Glomerular visceral epithelial cell (primary cell): ENCODE measurements at regions not wholly inside any gene's neighbourhood (a gene's known extent, or its start where the extent isn't known, plus 50 kb on each side); places are given as distances from the start of the nearest gene placed in this dataset.

Experiments
- DNase-seq: peaks from one replicate; pipeline ENCODE4 v3.0.0-alpha.2; 2016; ENCODE audit errors: extremely low spot score

DNA sequence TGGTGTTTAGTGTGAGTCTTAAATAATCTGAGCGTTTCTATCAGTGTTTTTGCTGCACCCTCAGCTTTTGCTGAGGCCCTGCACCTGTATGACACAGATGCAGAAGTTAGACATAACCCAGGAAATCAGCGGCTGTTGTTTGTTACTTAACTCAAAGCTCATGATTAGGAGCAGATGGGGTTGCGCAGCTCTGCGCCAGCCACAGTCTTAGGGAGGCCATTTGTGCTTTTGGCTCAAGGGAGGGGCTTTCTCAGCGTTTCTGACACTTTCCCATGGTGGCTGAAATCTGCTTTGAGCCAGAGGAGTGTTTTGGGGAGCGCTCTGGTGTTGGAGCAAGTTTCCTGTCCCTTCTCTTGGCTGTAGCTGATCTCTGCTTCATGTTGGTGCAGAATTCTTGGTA lies 433.8 kb downstream of the NAF1 start:
- DNase-seq, result no peak

- no peak for DNase-seq
Measured at GRCh38 chr4:162727766-162728165, 438.9 kb downstream of the NAF1 start.

GRCh38 chr4:162727232-162727631 lies 439.5 kb downstream of the NAF1 start:
- DNase-seq, result no peak

- DNase-seq, result no peak
Measured at GRCh38 chr4:162715401-162715800, 451.3 kb downstream of the NAF1 start.

DNA sequence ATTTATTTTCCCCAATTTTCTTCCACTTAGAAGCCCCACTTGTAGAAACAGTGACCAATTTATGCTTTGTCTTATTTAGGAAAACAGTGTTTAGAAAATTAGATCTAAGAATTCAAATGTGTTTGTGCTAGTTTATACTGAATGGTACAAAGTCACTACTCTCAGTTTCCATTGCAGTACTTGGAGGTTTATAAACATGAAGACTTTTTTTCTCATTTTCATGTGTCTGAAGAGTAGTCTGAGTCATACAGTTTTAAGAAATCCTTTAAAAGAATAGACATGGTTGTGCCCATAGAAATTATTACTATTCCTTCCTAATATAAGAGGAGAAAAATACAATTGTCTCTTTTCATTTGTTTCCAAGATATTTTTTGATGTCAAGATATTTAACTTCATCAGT lies 458.7 kb downstream of the NAF1 start:
- DNase-seq, result no peak

DNA sequence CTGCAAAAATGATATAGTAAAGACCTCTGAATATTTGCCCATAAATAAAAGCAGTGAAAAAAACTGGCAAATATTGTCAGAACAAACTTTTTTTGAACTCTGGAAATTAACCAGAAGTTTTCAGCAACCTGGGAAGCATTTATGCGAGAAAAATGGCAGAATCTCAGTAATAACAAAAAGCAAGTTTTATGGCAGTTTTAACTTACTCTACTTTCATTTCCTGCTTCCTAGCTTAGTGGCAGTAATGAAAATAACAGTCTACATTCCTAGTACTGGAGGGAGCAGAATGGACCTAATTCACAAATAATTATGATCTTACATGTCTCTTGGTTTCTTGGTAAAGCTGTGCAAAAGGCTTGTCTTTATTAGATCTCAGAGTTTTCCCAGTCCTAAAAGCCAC lies 460.1 kb downstream of the NAF1 start:
- DNase-seq, result no peak

GRCh38 chr4:162706051-162706450 lies 460.6 kb downstream of the NAF1 start:
- no peak for DNase-seq

DNA sequence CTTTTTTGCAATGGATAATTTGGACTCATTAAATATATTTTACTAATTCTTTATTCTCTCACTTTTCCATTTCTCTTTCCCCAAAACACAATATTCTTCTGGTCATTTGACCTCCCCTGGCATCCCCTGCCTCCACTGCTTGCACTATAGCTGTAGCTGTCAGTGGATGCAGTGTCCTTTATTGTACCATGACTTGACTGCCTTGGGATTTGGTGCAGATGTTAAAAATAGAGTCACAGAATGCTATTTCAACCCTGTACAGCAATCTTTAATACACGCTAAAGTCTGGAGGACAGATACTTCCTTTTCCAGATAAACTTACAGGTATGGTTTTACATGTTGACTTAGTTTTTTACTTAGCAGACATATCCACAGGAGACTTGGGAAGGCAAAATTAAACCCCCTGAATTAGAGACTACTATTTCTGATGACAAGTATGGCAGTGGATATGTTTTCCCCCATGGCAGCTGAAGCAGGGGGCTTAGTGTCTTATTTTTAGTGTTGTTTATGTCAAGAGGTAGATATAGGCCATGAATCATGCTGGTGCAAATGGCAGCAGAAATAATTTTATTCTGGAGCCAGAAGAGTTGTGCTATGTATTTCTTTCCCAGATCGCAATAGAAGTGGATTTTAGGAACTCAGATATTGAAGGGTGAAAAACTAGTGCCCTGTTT lies 461.4 kb downstream of the NAF1 start:
- no peak for DNase-seq

DNA sequence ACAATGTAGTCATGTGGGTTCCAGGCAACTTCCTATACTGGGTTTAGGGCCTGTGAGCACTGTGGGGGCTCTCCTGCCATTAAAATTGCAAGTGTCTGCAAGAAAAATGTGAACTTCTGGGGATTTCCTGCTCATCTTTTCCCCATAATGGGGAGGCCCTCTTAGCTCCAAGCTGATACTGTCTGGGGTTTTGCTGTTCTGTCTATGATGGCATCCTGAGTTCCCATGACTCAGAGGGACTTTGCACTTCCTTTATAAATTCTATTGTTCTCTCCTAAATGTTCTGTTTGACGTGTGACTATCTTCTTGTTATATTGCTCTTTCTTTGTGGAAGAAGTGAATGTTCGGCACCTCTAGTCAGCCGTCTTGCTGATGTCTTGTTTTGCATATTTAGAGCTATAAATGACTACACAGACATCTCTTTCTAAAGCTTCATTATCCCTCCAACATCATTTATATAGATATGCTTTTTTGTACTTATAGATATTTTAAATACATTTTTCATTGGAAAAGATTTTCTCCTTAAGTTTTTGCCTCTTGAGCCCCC lies 465.8 kb downstream of the NAF1 start:
- DNase-seq, result no peak

GRCh38 chr4:162700358-162700757 lies 466.3 kb downstream of the NAF1 start:
- DNase-seq, result no peak

- no peak for DNase-seq
Measured at GRCh38 chr4:162699629-162700028, 467.1 kb downstream of the NAF1 start.

DNA sequence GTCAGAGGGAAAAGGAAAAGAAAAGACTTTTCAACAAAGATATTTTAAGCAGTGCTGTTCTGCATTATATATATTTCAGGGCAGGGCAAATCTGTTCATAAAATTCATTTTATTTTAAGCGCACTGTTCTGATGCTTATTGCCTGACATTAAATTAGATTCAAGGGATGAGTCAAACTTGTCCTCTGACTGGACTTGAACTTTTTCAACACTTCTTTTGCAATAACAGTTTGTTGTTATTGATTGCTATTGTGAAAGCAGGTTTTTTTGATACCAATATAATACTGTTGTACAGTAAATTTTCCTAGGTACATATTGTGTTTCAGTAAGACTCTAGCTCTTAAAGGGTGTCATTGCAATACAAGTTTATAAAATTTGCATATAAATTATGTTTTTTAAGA lies 481.3 kb downstream of the NAF1 start:
- no peak for DNase-seq

DNA sequence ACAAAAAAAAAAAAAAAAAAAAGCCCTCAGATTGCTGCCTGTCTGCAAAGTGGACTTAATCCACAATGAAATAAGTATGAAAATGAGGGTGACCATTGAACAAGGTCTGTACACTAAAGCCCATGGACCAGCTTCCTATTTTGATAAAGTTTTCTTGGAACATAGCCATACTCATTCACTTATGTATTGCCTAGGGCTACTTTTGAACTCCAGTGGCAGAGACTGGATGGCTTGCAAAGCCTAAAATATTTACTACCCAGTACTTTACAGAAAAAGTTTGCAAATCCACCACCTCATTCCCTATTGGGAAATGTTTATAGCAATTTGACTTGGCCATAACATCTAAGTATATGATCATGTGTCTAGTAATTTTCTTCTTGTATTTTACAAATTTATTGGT lies 481.7 kb downstream of the NAF1 start:
- no peak for DNase-seq

- DNase-seq, result no peak
Measured at GRCh38 chr4:162684371-162684700, 482.4 kb downstream of the NAF1 start.

GRCh38 chr4:162683659-162684370 lies 482.9 kb downstream of the NAF1 start:
- DNase-seq, result peak; percentile 59

- peak; percentile 40 for DNase-seq
Measured at GRCh38 chr4:162682651-162683050, 484.0 kb downstream of the NAF1 start.

DNA sequence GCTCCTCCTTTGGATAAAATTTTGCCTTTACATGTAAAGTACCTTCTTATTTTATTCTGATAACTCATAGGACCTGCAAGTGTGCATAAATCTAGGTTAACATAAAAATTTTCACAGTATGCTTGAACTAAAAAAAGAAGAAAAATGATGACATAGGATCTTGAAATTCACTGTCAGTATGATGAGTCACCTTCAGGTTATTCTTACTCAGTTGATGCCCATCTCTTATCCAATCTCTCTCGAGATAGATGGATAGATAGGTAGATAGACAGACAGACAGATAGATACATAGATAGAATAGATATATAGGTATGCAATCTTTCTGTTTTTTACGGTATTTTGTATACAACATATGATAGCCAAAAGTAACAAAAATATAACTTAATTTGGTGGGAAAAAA lies 485.5 kb downstream of the NAF1 start:
- DNase-seq, result no peak

DNA sequence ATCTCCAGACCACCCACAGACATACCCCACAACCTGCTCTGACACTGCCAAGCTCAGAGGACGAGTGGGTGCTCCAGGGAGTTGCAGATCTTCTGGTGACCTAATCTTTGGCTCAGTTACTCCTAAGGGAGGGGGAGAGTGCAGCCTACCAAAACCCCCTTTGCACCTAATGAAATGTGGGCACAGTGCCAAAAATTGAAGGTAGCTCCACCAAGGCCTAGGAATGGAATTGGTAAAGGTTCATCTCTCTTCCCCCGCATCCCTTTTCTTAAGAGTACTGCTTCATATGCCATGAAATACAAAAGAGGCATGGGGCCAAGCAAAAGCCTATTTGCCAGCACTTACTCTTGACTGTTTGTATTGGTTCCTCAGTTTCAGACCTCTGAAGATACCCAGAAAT lies 491.0 kb downstream of the NAF1 start:
- DNase-seq, result no peak

- DNase-seq, result no peak
Measured at GRCh38 chr4:162661913-162662312, 498.1 kb upstream of the FSTL5 start.

DNA sequence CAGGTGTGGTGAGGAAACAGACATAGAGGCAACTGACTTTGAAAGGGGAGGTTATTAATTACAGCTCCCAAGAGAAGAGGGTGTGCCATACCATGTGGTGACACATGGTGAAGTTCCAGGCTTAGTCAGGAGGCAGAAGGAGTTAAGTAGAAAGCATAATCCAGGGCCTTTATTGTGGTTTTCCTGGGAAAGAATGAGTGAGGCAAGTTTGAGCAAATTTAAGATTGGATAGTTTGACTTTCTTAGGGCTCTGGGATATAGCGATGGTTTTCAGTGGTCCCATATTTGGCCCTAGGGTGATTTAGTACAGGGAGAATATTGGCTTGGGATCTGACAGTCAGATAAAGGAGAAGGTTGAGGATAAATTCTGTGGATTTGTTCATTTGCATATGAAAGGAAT lies 495.9 kb upstream of the FSTL5 start:
- DNase-seq, result no peak

DNA sequence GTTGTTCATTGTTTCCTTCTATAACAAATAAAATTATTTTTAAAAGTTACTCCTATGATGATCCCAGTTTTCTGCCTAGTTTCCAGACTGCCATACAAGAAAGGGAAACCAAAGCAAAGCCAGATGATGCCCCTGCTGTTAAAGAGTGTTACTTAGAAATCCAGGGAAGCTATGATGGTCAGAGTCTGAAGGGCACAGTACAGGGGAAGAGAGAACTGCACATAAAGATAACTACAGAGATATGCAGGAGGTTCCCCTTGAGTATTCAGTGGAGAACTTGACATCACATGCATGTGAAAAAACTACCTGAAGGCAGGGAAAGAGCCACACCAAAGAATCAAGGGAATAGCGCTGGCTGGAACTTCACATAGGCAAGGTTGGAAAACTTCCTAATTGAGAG lies 494.2 kb upstream of the FSTL5 start:
- no peak for DNase-seq

DNA sequence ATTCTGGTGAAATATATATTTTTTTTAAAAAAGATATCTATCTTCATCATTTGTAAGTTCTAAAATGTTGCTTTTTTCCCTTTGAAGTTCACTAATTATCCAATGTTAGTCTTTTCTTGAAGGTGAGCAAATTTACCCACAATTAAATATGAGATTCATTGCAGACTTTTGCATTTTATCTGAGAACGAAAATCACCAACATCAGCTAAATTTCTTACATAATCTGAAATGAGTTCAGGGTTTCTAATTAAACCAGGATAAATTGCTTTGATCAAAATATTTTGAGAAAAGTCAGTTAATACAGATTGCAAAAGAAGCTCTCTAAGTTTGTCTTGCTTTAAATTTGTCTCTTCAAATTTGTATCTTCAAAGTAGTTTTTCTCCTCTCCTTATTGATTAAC lies 486.4 kb upstream of the FSTL5 start:
- no peak for DNase-seq

GRCh38 chr4:162645381-162645780 lies 481.6 kb upstream of the FSTL5 start:
- peak; percentile 42 for DNase-seq

DNA sequence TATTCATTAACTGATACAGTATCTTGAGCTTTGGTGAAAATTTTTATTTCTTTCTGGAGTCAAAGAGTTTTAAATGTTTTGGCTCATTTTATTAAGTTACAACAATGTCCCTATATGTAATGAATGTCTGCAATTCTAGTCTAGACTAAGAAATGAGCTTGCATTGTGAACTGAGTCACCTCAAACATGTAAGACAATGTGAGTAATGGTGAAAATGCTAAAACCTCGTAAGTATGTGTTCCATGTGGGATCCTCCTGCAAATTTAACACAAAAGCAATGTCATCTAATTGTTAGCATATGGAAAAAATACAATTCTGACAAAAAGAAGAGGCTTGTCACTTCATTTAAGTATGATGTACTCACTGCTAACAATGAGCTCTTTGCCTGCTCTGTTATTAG lies 480.5 kb upstream of the FSTL5 start:
- peak; percentile 10 for DNase-seq
